IPS DF 19.7 (cell line): ENCODE measurements at regions not wholly inside any gene's neighbourhood (a gene's known extent, or its start where the extent isn't known, plus 50 kb on each side); places are given as distances from the start of the nearest gene placed in this dataset.
"Not testable (repeated sequence)": the region's sequence is repeated elsewhere in the genome, so short reads cannot be mapped to it uniquely, and the experiment has no call there.

Experiments used
- DNase-seq: peaks from one replicate; pipeline ENCODE4 v3.0.0-alpha.2; 2013; ENCODE audit warnings: low read depth, low spot score

DNA sequence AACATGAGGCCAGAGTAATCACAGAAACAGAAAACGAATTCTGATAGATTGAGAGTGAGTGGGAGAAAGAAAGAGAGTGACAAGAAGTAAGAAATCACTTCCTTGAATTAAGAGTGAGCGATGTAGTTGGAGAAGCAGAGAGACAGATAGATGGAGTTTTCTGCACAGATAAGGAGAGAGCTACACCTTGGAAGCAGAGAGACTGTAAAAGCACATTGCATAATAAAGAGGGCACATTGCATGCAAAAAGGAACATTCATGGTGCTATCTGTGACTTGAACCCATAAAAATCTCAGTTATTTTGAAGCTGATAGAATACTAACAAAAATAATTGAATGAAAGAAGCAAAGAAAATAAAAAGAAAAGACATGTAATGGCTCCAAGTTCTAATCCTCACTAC, 943.8 kb downstream of the NR2F1-AS1 start:
- DNase-seq: no peak

GRCh38 chr5:92635001-92635461, 946.0 kb downstream of the NR2F1-AS1 start:
- DNase-seq: no peak

DNA sequence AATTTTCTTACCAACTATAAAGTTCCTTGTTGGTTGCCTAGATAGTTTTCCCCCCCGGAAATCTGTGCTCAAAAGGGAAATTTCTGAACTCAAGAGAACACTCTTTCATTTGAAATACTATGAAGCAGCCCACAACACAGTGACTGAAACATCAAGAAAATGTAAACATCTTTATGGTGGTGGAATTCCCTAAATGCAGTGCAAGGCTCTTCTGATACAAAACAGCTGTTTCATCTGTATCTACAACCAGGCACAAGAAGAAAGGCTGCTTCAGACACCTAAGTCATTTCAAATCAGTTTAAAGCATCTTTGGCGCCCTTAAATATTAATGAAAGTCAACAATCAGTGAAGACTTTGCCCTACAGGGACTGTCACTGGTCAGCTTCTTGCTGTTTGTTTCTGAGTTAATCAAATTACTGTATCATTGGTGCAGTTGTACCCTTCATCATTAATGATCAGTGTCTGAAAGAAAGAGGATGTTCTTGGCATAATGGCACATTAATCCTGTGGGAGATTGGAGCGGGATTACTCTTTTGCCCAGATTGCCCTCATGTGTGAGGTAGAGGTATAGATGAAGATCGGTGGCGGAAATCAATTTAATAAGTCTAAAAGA, 947.0 kb downstream of the NR2F1-AS1 start:
- DNase-seq: no peak

DNA sequence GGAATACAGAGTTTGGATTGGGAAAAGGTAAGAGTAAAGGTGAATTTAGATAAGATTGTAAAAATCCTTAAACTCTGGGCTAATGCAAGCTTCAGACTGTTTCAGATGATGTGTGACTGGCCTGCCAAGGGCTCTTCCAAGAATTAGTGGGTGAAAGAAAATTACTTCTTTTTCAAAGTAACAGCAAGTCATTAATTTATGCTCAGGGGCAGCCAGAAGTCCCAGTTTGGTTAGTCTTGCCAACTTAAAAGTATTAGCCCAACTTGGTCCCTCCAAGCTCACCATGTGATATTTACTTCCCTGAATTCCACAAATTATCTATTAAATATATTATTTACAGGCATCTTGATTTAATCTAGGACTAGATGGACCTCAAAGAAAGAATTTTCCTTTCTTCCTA, 947.8 kb downstream of the NR2F1-AS1 start:
- DNase-seq: no peak

GRCh38 chr5:92631237-92631701, 949.8 kb downstream of the NR2F1-AS1 start:
- not testable (repeated sequence) for DNase-seq

GRCh38 chr5:92629574-92629973, 951.4 kb downstream of the NR2F1-AS1 start:
- no peak for DNase-seq

GRCh38 chr5:92629000-92629399, 952.0 kb downstream of the NR2F1-AS1 start:
- no peak for DNase-seq

DNA sequence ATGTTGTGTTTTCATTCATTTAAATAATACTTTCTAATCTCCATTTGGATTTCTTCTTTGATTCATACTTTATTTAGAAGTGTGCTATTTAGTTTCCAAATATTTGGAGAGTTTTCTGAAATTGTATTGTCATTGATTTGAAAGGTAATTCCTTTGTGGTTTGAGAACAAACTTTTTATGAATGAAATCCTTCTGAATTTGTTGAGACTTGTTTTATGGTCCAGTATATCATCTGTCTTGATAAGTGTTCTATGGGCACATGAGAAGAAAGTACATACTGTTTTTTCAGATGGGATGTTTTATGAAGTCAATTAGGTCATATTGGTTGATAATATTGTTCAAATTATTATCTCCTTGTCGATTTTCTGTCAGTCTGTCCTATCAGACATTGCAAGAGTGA, 953.8 kb downstream of the NR2F1-AS1 start:
- DNase-seq: no peak

GRCh38 chr5:92616085-92616484, 964.9 kb downstream of the NR2F1-AS1 start:
- DNase-seq: no peak

GRCh38 chr5:92613546-92613945, 967.5 kb downstream of the NR2F1-AS1 start:
- DNase-seq: no peak

- not testable (repeated sequence) for DNase-seq
Measured at GRCh38 chr5:92610435-92610834, 970.6 kb downstream of the NR2F1-AS1 start.

GRCh38 chr5:92605591-92605990, 975.4 kb downstream of the NR2F1-AS1 start:
- DNase-seq: no peak

DNA sequence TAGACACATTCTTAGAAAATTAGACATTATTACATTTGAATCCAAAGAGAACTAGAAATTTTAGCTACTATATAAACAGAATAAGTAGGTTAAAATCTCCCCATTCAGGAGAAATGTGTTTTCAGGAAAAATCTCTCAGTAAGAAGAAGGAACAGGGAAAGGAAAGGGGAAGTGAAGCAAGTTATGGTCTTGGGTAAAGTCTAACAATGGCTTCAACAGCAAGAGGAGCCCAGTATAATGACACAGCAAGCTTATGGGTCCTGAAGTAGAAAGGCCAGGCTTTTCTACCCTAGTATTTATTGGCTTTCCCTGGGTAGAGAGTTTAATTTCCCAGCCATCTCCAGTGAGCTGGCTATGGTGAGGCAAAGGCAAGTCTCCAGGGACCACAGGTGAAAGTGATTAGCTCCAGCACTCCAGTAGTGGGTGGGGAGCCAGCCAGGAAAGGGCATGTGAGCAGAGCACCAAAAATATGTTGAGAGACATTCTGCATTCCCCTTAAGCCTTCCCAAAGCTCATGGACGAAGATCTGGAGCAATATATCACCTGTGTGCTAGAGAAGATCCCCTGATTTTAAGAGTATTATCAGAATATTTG, 981.7 kb downstream of the NR2F1-AS1 start:
- no peak for DNase-seq

- no peak for DNase-seq
Measured at GRCh38 chr5:92594031-92594430, 987.0 kb downstream of the NR2F1-AS1 start.

GRCh38 chr5:92588876-92589275, 992.1 kb downstream of the NR2F1-AS1 start:
- no peak for DNase-seq

GRCh38 chr5:92581690-92582089, 999.3 kb downstream of the NR2F1-AS1 start:
- no peak for DNase-seq

- DNase-seq: no peak
Measured at GRCh38 chr5:92581249-92581648, 999.8 kb downstream of the NR2F1-AS1 start.

- no peak for DNase-seq
Measured at GRCh38 chr5:92580814-92581213, 1000.2 kb downstream of the NR2F1-AS1 start.

GRCh38 chr5:92574023-92574422, 1007.0 kb downstream of the NR2F1-AS1 start:
- DNase-seq: no peak

DNA sequence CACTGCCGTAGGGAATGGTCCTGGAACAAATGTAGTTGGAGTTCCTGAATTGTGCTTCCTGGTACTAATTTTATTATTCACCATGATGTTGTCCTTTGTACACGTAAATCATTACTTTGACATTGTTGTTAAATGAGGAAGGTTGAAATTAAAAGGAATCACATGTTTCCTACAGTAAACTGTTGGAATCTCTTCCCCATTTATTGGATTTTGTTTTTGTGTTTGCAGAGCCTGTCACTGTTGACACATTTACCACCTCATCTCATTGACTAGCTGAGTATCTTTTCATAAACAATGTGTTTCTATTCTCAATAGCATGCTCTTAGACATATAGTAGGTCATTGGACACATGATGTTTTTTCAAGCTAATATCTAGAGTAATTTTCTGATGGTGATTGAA, 1012.5 kb downstream of the NR2F1-AS1 start:
- no peak for DNase-seq

GRCh38 chr5:92567831-92568450, 1013.1 kb downstream of the NR2F1-AS1 start:
- DNase-seq: no peak

- DNase-seq: no peak
Measured at GRCh38 chr5:92566113-92566786, 1014.8 kb downstream of the NR2F1-AS1 start.
